B cell (primary cell): ENCODE measurements at regions not wholly inside any gene's neighbourhood (a gene's known extent, or its start where the extent isn't known, plus 50 kb on each side); places are given as distances from the start of the nearest gene placed in this dataset.
A peak's percentile ranks its signal among the peaks of the same experiment; 100 is the strongest.

Experiments
- ATAC-seq: fragments of 200-7000 bp; cut with Tn5 transposase; one replicate; pipeline ENCODE4 v1.10.0; 2021; ENCODE audit warnings: low read depth, mild to moderate bottlenecking, moderate number of reproducible peaks, moderate library complexity
- CTCF ChIA-PET: fragments of 350-600 bp; sonication (Branson Sonifier 250); formaldehyde crosslinking; loops from one replicate; lab custom pipeline; 2021; ENCODE audit warnings: antibody characterized with exemption, inconsistent platforms; lab: Charles Lee
- POLR2A ChIA-PET: fragments of 350-600 bp; sonication (Branson Sonifier 250); formaldehyde crosslinking; loops from one replicate; lab custom pipeline; 2021; ENCODE audit warnings: antibody characterized with exemption; lab: Charles Lee
- DNase-seq: peaks from one replicate; pipeline ENCODE4 v3.0.0; 2013
- H2AFZ ChIP-seq: 2 replicates; pipeline ENCODE4 v1.6.1; 2012; ENCODE audit warnings: mild to moderate bottlenecking, low read depth, low read length; ENCODE audit not compliant: insufficient read depth, poor library complexity, severe bottlenecking
- H3K27ac ChIP-seq, 2 donors: 1 replicate in 1 of 2; 2 replicates in 1 of 2; pipeline ENCODE4 v1.5.1; 2012 to 2013; ENCODE audit warnings: low read length in 2 of 2, mild to moderate bottlenecking in 2 of 2, moderate library complexity in 1 of 2
- H3K27me3 ChIP-seq, 4 experiments: fragments of 200-600 bp in 1 of 4; sonication (generic) in 1 of 4; replicated peaks in 1 of 4; 1 replicate in 2 of 4; 2 replicates in 2 of 4; pipeline versions ENCODE4 v1.6.1 to v1.7.0; 2013 to 2016; ENCODE audit warnings: low read length in 3 of 4, mild to moderate bottlenecking in 2 of 4, mixed read lengths in 1 of 4, moderate library complexity in 1 of 4; ENCODE audit not compliant: insufficient read depth in 4 of 4, control insufficient read depth in 3 of 4; ENCODE audit errors: control extremely low read depth in 1 of 4
- H3K36me3 ChIP-seq, 2 experiments: replicated peaks in 1 of 2; 1 replicate in 1 of 2; 2 replicates in 1 of 2; pipeline versions ENCODE4 v1.6.1 to v1.7.1; 2013; ENCODE audit warnings: low read length in 1 of 2; ENCODE audit not compliant: insufficient read depth in 2 of 2, control insufficient read depth in 1 of 2; ENCODE audit errors: control extremely low read depth in 1 of 2, extremely low read depth in 1 of 2
- H3K4me1 ChIP-seq, 2 donors: fragments of 200-600 bp in 1 of 2; sonication (generic) in 1 of 2; 1 replicate in 1 of 2; 2 replicates in 1 of 2; pipeline versions ENCODE4 v1.5.1 to v1.6.1; 2013 to 2017; ENCODE audit warnings: low read length in 2 of 2; ENCODE audit not compliant: control insufficient read depth in 2 of 2, insufficient read depth in 2 of 2
- H3K4me2 ChIP-seq: replicated peaks from 2 replicates; pipeline ENCODE3; 2012; ENCODE audit warnings: mild to moderate bottlenecking, low read depth, low read length; ENCODE audit not compliant: poor library complexity, severe bottlenecking
- H3K4me3 ChIP-seq, 5 experiments: fragments of 200-600 bp in 1 of 5; sonication (generic) in 1 of 5; 1 replicate in 3 of 5; 2 replicates in 2 of 5; pipeline versions ENCODE4 v1.5.1 to v1.7.0; 2011 to 2016; ENCODE audit warnings: low read length in 4 of 5, mild to moderate bottlenecking in 4 of 5, low read depth in 2 of 5, control low read depth in 1 of 5, moderate library complexity in 1 of 5; ENCODE audit not compliant: insufficient read depth in 1 of 5; ENCODE audit errors: control extremely low read depth in 1 of 5, extremely low read depth in 1 of 5
- H3K79me2 ChIP-seq: fragments of 200-600 bp; sonication (generic); one replicate; pipeline ENCODE4 v1.6.0; 2016; ENCODE audit warnings: low read length; ENCODE audit not compliant: control insufficient read depth, insufficient read depth
- H3K9ac ChIP-seq: fragments of 200-600 bp; sonication (generic); 2 replicates; pipeline ENCODE4 v1.6.1; 2017; ENCODE audit warnings: mild to moderate bottlenecking, low read length, moderate library complexity
- H3K9me3 ChIP-seq, 3 donors: one replicate each; pipeline versions ENCODE4 v1.6.1 to v1.7.1; 2013; ENCODE audit warnings: low read length in 2 of 3; ENCODE audit not compliant: control insufficient read depth in 2 of 3, insufficient read depth in 1 of 3; ENCODE audit errors: control extremely low read depth in 1 of 3
- H4K20me1 ChIP-seq: 2 replicates; pipeline ENCODE4 v1.6.0; 2012; ENCODE audit warnings: mild to moderate bottlenecking, low read length; ENCODE audit not compliant: insufficient read depth, control insufficient read depth, poor library complexity, severe bottlenecking
- H3K27ac Mint-ChIP-seq: one replicate; pipeline ENCODE4 v1.8.0; 2021; ENCODE audit warnings: mixed read lengths
- H3K27me3 Mint-ChIP-seq: one replicate; pipeline ENCODE4 v1.8.0; 2021; ENCODE audit warnings: mixed read lengths
- H3K4me1 Mint-ChIP-seq: one replicate; pipeline ENCODE4 v1.8.0; 2021; ENCODE audit warnings: mixed read lengths
- H3K4me3 Mint-ChIP-seq: one replicate; pipeline ENCODE4 v1.8.0; 2021; ENCODE audit warnings: mixed read lengths
- H3K9me3 Mint-ChIP-seq: one replicate; pipeline ENCODE4 v1.8.0; 2022; ENCODE audit warnings: mixed read lengths; ENCODE audit not compliant: insufficient read depth
- EZH2 ChIP-seq: IDR thresholded peaks from 2 replicates; pipeline ENCODE4 v1.6.1; 2012; ENCODE audit warnings: borderline replicate concordance, low read depth, mild to moderate bottlenecking, moderate library complexity, low read length; ENCODE audit not compliant: insufficient read depth, poor library complexity, severe bottlenecking
- WGBS: methylation state at CpG from one replicate; pipeline ENCODE4 v1.1.5; 2013; ENCODE audit warnings: missing lambda C conversion rate; ENCODE audit not compliant: insufficient coverage; 5-methylcytosine and 5-hydroxymethylcytosine counted together
- intact Hi-C: fragments of 100-400 bp; cut with micrococcal nuclease; formaldehyde crosslinking; loops from one replicate; pipeline ENCODE4 v1.10.0; 2022
- TF ChIP-seq, protein P1 (sequence below): fragments of 200-600 bp; IDR thresholded peaks from one replicate; pipeline ENCODE4 v1.8.0; 2022; ENCODE audit warnings: antibody characterized with exemption, mild to moderate bottlenecking

- Histone ChIP-seq H3K36me3 (no peaks in the 10 kb centered on the region), H3K9ac (no peak overlapping the region), H3K4me1 (peaks cover 0 to 8% of the 10 kb centered on the region in 2 donors), H3K4me3 (no peak overlapping the region), H3K79me2 (no peaks in the 10 kb centered on the region), H3K27ac (no peak overlapping the region), H4K20me1 (no peaks in the 10 kb centered on the region), H3K27me3 (no peaks in the 10 kb centered on the region), H2AFZ (peak overlapping the region; percentile 54), H3K9me3 (peaks cover 0 to 5% (median 0%) of the 10 kb centered on the region in 3 donors), H3K4me2 (peak overlapping the region; percentile 28)
- Mint-ChIP-seq H3K4me1 (peaks cover 16% of the 10 kb centered on the region), H3K9me3 (no peaks in the 10 kb centered on the region), H3K4me3 (no peak overlapping the region), H3K27ac (no peak overlapping the region), H3K27me3 (peaks cover 11% of the 10 kb centered on the region)
- DNase-seq (peak; percentile 14), ATAC-seq (no peak)
- intact Hi-C loops, result loop anchor here (10.0 kb wide), 2 partner anchors 63 to 703 kb away; no protein-coding TSS in a partner anchor
- no peak for TF ChIP-seq EZH2
- TF ChIP-seq, protein P1, sequence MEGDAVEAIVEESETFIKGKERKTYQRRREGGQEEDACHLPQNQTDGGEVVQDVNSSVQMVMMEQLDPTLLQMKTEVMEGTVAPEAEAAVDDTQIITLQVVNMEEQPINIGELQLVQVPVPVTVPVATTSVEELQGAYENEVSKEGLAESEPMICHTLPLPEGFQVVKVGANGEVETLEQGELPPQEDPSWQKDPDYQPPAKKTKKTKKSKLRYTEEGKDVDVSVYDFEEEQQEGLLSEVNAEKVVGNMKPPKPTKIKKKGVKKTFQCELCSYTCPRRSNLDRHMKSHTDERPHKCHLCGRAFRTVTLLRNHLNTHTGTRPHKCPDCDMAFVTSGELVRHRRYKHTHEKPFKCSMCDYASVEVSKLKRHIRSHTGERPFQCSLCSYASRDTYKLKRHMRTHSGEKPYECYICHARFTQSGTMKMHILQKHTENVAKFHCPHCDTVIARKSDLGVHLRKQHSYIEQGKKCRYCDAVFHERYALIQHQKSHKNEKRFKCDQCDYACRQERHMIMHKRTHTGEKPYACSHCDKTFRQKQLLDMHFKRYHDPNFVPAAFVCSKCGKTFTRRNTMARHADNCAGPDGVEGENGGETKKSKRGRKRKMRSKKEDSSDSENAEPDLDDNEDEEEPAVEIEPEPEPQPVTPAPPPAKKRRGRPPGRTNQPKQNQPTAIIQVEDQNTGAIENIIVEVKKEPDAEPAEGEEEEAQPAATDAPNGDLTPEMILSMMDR, result no peak
- 71% methylated on average over 18 of the region's 20 CpGs for WGBS
- ChIA-PET POLR2A (interaction anchor here (0.6 kb wide), 1 partner anchor 29 kb away, joined by 5 read pairs; no protein-coding TSS in a partner anchor), CTCF (interaction anchor here (2.4 kb wide), 1 partner anchor 270 kb away, joined by 14 read pairs; no protein-coding TSS in a partner anchor)
These were observed 114.1 kb upstream of the CARD11 start for GRCh38 chr7:3157566-3158287.

- intact Hi-C loops, result loop anchor here (10.0 kb wide), 2 partner anchors 64 to 704 kb away; no protein-coding TSS in a partner anchor
- DNase-seq, result no peak
- peaks cover 11% of the 10 kb centered on the region for H3K27me3 Mint-ChIP-seq
- CTCF ChIA-PET, result interaction anchor here (0.9 to 2.4 kb wide), 2 partner anchors 91 to 271 kb away, joined by 3 to 14 read pairs; no protein-coding TSS in a partner anchor
- WGBS, result 98% methylated on average over 6 of the region's 11 CpGs
- TF ChIP-seq EZH2, result no peak
- TF ChIP-seq, protein P1, result no peak
- no peak overlapping the region for H3K4me3 Mint-ChIP-seq
- H3K9ac ChIP-seq, result no peak overlapping the region
- no peaks in the 10 kb centered on the region for H4K20me1 ChIP-seq
- H3K9me3 Mint-ChIP-seq, result no peaks in the 10 kb centered on the region
- H3K27me3 ChIP-seq, result no peaks in the 10 kb centered on the region
- H3K9me3 ChIP-seq, result peaks cover 0 to 11% (median 0%) of the 10 kb centered on the region in 3 donors
- H3K4me2 ChIP-seq, result no peak overlapping the region
- no peaks in the 10 kb centered on the region for H3K36me3 ChIP-seq
- H3K79me2 ChIP-seq, result no peaks in the 10 kb centered on the region
- POLR2A ChIA-PET, result interaction anchor here (0.6 kb wide), 1 partner anchor 28 kb away, joined by 5 read pairs; no protein-coding TSS in a partner anchor
- no peak overlapping the region for H3K27ac Mint-ChIP-seq
- H3K4me3 ChIP-seq, result no peak overlapping the region
- ATAC-seq, result no peak
- no peak overlapping the region for H3K27ac ChIP-seq
- H3K4me1 Mint-ChIP-seq, result peaks cover 12% of the 10 kb centered on the region
- peaks cover 0 to 8% of the 10 kb centered on the region in 2 donors for H3K4me1 ChIP-seq
- H2AFZ ChIP-seq, result no peak overlapping the region
These were observed 114.7 kb upstream of the CARD11 start for GRCh38 chr7:3158341-3158760.
